ENCODE measurements at regions not wholly inside any gene's neighbourhood (a gene's known extent, or its start where the extent isn't known, plus 50 kb on each side); places are given as distances from the start of the nearest gene placed in this dataset.
"Not testable (repeated sequence)": the region's sequence is repeated elsewhere in the genome, so short reads cannot be mapped to it uniquely, and the experiment has no call there.

DNA sequence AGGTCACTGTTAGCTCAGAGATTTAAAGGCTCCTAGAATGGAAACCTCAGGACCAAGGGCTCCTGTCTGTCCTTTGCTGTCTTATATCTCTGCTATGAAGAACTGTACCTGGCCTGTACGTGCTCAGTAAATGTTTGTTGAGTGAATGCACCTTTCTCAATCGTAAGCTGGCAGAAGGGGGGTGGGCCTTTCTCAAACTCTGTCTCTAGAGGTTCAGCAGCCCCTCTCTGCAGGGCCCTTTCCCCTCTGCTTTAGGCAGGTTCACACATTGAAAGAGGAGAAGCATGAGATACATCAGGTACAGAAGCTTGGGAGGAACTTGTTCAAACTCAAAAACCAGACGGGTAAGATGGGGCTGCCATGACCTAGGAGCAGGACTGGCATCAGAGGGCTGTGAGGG, 155.6 kb downstream of the GOLGA6L4 start:
- Mint-ChIP-seq H3K9me3 (ENCODE audit: unreplicated experiment) (no peaks in the 10 kb centered on the region), H3K27me3 (ENCODE audit: insufficient read depth, unreplicated experiment) (peaks cover 18% of the 10 kb centered on the region)

DNA sequence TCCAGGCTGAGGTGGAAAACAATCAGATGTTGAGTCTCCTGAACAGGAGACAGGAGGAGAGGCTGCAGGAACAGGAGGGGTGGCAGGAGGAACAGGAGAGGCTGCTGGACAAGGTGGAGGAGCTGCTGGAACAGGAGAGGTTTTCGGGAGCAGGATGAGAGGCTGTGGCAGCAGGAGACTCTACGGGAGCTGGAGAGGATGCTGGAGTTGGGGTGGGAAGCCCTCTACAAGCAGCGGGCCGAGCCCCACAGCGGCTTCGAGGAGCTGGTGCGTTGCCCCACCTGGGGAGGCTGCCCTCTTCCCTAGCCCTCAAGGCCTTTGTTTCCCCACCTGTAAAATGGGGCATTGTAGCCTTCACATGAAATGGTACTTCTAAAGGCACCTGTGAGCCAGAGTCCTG, 156.4 kb downstream of the GOLGA6L4 start:
- POLR2A ChIA-PET; DNase-seq; H3K27ac Mint-ChIP-seq (ENCODE audit: unreplicated experiment); H3K4me1 Mint-ChIP-seq (ENCODE audit: low read depth, unreplicated experiment); H3K4me3 ChIP-seq (ENCODE audit: low read depth, low read length); H3K4me3 Mint-ChIP-seq (ENCODE audit: unreplicated experiment); H3K36me3 Mint-ChIP-seq (ENCODE audit: insufficient read depth, unreplicated experiment); BruUV-seq (replicated peaks); CTCF ChIA-PET; intact Hi-C loops (cut with micrococcal nuclease; ENCODE audit: unreplicated experiment); H3K9me3 ChIP-seq; H3K4me1 ChIP-seq; H3K36me3 ChIP-seq (ENCODE audit: control insufficient read depth, insufficient read depth, low read length); H3K9me3 Mint-ChIP-seq (ENCODE audit: unreplicated experiment); H3K27me3 ChIP-seq (replicated peaks; ENCODE audit: control insufficient read depth, insufficient read depth, low read length): not testable (repeated sequence)
- peaks cover 18% of the 10 kb centered on the region for H3K27me3 Mint-ChIP-seq (ENCODE audit: insufficient read depth, unreplicated experiment)

More for the DNA sequence above, 155.6 kb downstream of the GOLGA6L4 start:
- H3K4me3 Mint-ChIP-seq (ENCODE audit: unreplicated experiment), result no peak overlapping the region
- Histone ChIP-seq H3K36me3 (ENCODE audit: control insufficient read depth, insufficient read depth, low read length) (no peaks in the 10 kb centered on the region), H3K4me3 (ENCODE audit: low read depth, low read length) (no peak overlapping the region), H3K9me3 (no peaks in the 10 kb centered on the region), H3K27me3 (replicated peaks; ENCODE audit: control insufficient read depth, insufficient read depth, low read length) (no peaks in the 10 kb centered on the region), H3K4me1 (no peaks in the 10 kb centered on the region)
- ChIA-PET CTCF (no interaction called here), POLR2A (no interaction called here)
- no TSS peak for BruUV-seq (replicated peaks)
- no peaks in the 10 kb centered on the region for H3K36me3 Mint-ChIP-seq (ENCODE audit: insufficient read depth, unreplicated experiment)
- DNase-seq, result no peak
- intact Hi-C loops (cut with micrococcal nuclease; ENCODE audit: unreplicated experiment), result no loop called here
- TF ChIP-seq, protein P1, sequence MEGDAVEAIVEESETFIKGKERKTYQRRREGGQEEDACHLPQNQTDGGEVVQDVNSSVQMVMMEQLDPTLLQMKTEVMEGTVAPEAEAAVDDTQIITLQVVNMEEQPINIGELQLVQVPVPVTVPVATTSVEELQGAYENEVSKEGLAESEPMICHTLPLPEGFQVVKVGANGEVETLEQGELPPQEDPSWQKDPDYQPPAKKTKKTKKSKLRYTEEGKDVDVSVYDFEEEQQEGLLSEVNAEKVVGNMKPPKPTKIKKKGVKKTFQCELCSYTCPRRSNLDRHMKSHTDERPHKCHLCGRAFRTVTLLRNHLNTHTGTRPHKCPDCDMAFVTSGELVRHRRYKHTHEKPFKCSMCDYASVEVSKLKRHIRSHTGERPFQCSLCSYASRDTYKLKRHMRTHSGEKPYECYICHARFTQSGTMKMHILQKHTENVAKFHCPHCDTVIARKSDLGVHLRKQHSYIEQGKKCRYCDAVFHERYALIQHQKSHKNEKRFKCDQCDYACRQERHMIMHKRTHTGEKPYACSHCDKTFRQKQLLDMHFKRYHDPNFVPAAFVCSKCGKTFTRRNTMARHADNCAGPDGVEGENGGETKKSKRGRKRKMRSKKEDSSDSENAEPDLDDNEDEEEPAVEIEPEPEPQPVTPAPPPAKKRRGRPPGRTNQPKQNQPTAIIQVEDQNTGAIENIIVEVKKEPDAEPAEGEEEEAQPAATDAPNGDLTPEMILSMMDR (IDR thresholded peaks at IDR 0.05; ENCODE audit: insufficient read depth in 1 of 2, low read depth in 1 of 2, low read length in 1 of 2, severe bottlenecking in 1 of 2, unreplicated experiment in 1 of 2), result no peak
- H3K27ac Mint-ChIP-seq (ENCODE audit: unreplicated experiment), result no peak overlapping the region
- H3K4me1 Mint-ChIP-seq (ENCODE audit: low read depth, unreplicated experiment), result no peaks in the 10 kb centered on the region

DNA sequence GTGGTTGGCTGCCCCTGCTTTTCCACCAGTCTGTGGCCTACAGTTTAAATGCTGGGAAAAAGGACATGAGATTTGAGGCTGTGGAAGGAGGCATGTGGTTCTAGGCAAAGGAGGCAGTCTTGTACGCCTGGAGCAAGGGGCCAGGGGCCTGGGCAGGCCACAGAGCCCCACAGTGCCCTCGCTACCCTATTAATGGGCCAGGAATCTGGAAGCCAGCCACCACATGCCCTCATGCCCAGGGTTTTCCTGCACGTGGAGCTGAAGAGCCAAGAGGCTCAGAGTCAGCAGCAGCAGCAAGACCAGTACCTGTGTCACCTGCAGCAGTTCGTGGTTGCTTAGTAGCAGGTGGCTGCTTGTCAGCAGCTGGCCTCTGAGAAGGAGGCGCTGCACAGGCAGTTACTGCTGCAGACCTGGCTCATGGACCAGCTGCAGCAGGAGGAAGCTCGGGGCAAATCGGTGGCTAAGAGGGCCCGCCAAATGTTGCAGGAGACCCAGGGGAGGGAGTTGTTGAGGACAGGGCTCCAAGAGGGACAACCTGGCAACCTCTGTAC, 157.9 kb downstream of the GOLGA6L4 start:
- H3K27me3 ChIP-seq (replicated peaks; ENCODE audit: control insufficient read depth, insufficient read depth, low read length); H3K36me3 Mint-ChIP-seq (ENCODE audit: insufficient read depth, unreplicated experiment); CTCF ChIA-PET; POLR2A ChIA-PET; H3K9me3 Mint-ChIP-seq (ENCODE audit: unreplicated experiment); H3K27ac Mint-ChIP-seq (ENCODE audit: unreplicated experiment); H3K36me3 ChIP-seq (ENCODE audit: control insufficient read depth, insufficient read depth, low read length); H3K4me1 Mint-ChIP-seq (ENCODE audit: low read depth, unreplicated experiment); H3K4me3 Mint-ChIP-seq (ENCODE audit: unreplicated experiment); BruUV-seq (replicated peaks); H3K4me1 ChIP-seq; H3K9me3 ChIP-seq; intact Hi-C loops (cut with micrococcal nuclease; ENCODE audit: unreplicated experiment); DNase-seq; H3K4me3 ChIP-seq (ENCODE audit: low read depth, low read length): not testable (repeated sequence)
- peaks cover 18% of the 10 kb centered on the region for H3K27me3 Mint-ChIP-seq (ENCODE audit: insufficient read depth, unreplicated experiment)

DNA sequence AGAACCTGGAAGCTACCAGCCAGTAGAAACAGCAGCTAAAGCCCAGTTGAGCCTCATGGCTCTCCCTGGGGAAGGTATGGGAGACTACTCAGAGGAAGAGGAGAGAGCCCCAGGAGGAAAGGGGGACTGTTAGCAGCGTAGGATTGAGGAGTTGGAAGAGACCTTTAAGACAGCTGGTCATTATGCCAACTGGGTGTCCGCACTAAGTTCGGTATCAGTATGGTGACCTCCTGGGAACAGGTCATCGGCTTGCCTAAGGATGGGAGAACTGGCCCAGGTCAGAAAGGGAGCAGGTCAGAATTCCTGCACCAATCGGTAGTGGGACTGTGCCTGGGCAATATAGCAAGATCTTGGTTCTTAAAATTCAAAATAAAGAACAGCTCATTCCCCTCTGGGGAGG, 158.4 kb downstream of the GOLGA6L4 start:
- H3K36me3 ChIP-seq (ENCODE audit: control insufficient read depth, insufficient read depth, low read length); H3K9me3 Mint-ChIP-seq (ENCODE audit: unreplicated experiment); H3K4me3 Mint-ChIP-seq (ENCODE audit: unreplicated experiment); H3K4me3 ChIP-seq (ENCODE audit: low read depth, low read length); H3K36me3 Mint-ChIP-seq (ENCODE audit: insufficient read depth, unreplicated experiment); H3K27me3 ChIP-seq (replicated peaks; ENCODE audit: control insufficient read depth, insufficient read depth, low read length); H3K27ac Mint-ChIP-seq (ENCODE audit: unreplicated experiment); DNase-seq; BruUV-seq (replicated peaks); H3K4me1 ChIP-seq; H3K4me1 Mint-ChIP-seq (ENCODE audit: low read depth, unreplicated experiment); POLR2A ChIA-PET; CTCF ChIA-PET; intact Hi-C loops (cut with micrococcal nuclease; ENCODE audit: unreplicated experiment); H3K9me3 ChIP-seq: not testable (repeated sequence)
- peaks cover 18% of the 10 kb centered on the region for H3K27me3 Mint-ChIP-seq (ENCODE audit: insufficient read depth, unreplicated experiment)

DNA sequence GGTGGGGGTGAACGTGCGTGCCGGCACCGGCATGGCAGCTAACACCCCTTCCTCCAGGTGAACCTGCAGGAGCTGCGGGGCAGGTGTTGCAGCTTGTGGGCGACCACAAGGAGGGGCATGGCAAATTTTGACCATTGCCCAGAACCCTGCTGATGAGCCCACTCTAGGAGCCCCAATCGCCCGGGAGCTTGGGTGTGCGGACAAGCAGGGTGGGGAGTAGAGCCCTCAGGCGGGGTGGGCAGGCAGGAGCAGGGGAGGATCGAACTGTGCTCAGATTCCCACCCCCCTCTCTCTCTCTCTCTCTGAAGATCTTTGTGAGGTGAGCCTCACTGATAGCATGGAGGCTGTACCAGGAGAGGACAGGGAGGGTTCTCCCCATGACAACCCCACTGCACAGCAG, 159.8 kb downstream of the GOLGA6L4 start:
- H3K9me3 Mint-ChIP-seq (ENCODE audit: unreplicated experiment); H3K36me3 Mint-ChIP-seq (ENCODE audit: insufficient read depth, unreplicated experiment); H3K9me3 ChIP-seq; POLR2A ChIA-PET; H3K4me1 Mint-ChIP-seq (ENCODE audit: low read depth, unreplicated experiment); H3K4me1 ChIP-seq; H3K27me3 ChIP-seq (replicated peaks; ENCODE audit: control insufficient read depth, insufficient read depth, low read length); CTCF ChIA-PET; H3K36me3 ChIP-seq (ENCODE audit: control insufficient read depth, insufficient read depth, low read length); BruUV-seq (replicated peaks); H3K4me3 Mint-ChIP-seq (ENCODE audit: unreplicated experiment); H3K4me3 ChIP-seq (ENCODE audit: low read depth, low read length); DNase-seq; H3K27ac Mint-ChIP-seq (ENCODE audit: unreplicated experiment); intact Hi-C loops (cut with micrococcal nuclease; ENCODE audit: unreplicated experiment): not testable (repeated sequence)
- H3K27me3 Mint-ChIP-seq (ENCODE audit: insufficient read depth, unreplicated experiment), result peaks cover 15% of the 10 kb centered on the region

DNA sequence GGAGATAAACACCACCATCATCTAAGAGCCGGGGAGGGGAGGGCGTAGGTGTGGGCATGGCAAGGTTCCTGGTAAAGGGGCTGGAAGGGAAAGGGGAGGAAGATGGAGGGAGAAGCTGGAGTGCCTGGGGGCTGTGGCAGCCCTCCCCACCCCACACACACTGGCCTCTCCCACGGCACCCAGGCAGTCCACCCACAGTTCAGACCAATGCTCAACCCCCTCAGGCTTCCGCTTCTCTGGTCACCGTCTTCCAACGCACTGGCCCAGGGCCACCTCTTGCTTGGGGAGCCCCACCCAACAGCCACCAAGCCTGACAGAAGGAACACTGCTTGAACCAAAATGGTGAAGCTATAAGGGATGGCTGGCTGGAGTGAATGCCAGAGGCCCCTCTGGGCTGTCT, 160.3 kb downstream of the GOLGA6L4 start:
- H3K36me3 ChIP-seq (ENCODE audit: control insufficient read depth, insufficient read depth, low read length); H3K27me3 ChIP-seq (replicated peaks; ENCODE audit: control insufficient read depth, insufficient read depth, low read length); H3K4me1 Mint-ChIP-seq (ENCODE audit: low read depth, unreplicated experiment); intact Hi-C loops (cut with micrococcal nuclease; ENCODE audit: unreplicated experiment); H3K27ac Mint-ChIP-seq (ENCODE audit: unreplicated experiment); POLR2A ChIA-PET; DNase-seq; H3K36me3 Mint-ChIP-seq (ENCODE audit: insufficient read depth, unreplicated experiment); H3K9me3 ChIP-seq; H3K9me3 Mint-ChIP-seq (ENCODE audit: unreplicated experiment); BruUV-seq (replicated peaks); CTCF ChIA-PET; H3K4me3 ChIP-seq (ENCODE audit: low read depth, low read length); H3K4me3 Mint-ChIP-seq (ENCODE audit: unreplicated experiment); H3K4me1 ChIP-seq: not testable (repeated sequence)
- H3K27me3 Mint-ChIP-seq (ENCODE audit: insufficient read depth, unreplicated experiment), result peaks cover 12% of the 10 kb centered on the region

DNA sequence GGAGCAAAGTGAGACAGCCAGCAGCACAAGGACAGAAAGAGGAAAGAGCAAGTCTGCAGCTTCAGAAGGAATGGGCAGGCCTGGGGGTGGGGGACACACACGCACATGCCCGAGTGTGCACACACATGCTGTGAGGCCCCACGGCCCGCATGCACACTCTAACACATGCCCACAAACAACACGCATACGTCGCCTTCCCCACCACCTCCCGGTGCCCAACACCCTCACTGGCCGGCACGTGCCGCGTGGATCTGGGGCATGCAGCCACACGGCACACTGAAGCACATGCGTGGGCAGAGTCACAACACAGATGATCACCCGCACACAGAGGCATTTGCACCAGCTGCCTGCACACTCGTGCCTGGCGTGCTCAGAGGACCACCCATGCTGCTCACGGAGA, 161.5 kb downstream of the GOLGA6L4 start:
- H3K36me3 Mint-ChIP-seq (ENCODE audit: insufficient read depth, unreplicated experiment); H3K27me3 Mint-ChIP-seq (ENCODE audit: insufficient read depth, unreplicated experiment); POLR2A ChIA-PET: not testable (repeated sequence)

More for the DNA sequence above, 161.5 kb downstream of the GOLGA6L4 start:
- H3K27ac Mint-ChIP-seq (ENCODE audit: unreplicated experiment); DNase-seq; H3K9me3 Mint-ChIP-seq (ENCODE audit: unreplicated experiment); H3K36me3 ChIP-seq (ENCODE audit: control insufficient read depth, insufficient read depth, low read length); H3K4me3 Mint-ChIP-seq (ENCODE audit: unreplicated experiment); H3K4me1 ChIP-seq; H3K9me3 ChIP-seq; CTCF ChIA-PET; H3K27me3 ChIP-seq (replicated peaks; ENCODE audit: control insufficient read depth, insufficient read depth, low read length); H3K4me3 ChIP-seq (ENCODE audit: low read depth, low read length); BruUV-seq (replicated peaks); intact Hi-C loops (cut with micrococcal nuclease; ENCODE audit: unreplicated experiment); H3K4me1 Mint-ChIP-seq (ENCODE audit: low read depth, unreplicated experiment): not testable (repeated sequence)
